ENCODE measurements at regions not wholly inside any gene's neighbourhood (a gene's known extent, or its start where the extent isn't known, plus 50 kb on each side); places are given as distances from the start of the nearest gene placed in this dataset.

DNA sequence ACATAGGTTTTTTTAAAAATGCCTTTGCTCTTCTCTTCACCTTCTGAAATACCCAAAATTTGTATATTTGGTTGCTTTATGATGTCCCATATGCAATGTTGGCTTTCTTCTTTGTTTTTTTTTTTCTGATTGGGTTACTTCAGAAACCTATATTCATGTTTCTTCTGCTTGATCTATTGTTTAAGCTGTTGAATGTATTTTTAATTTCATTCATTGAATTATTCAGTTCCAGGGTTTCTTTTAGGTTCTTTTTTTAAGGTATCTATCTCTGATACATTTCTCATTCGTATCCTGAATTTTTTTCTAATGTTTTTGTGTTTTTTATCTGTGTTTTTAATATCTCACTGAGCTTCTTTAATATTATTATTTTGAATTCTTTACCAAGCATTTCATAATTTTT, 221.0 kb upstream of the MTPN start:
- H3K4me1 Mint-ChIP-seq, result peaks cover 0 to 7% of the 10 kb centered on the region in 2 donors
- Histone ChIP-seq H3K27me3 (ENCODE audit: control insufficient read depth, insufficient read depth, low read length) (no peaks in the 10 kb centered on the region), H3K36me3 (ENCODE audit: control insufficient read depth, insufficient read depth, low read length) (no peaks in the 10 kb centered on the region), H3K27ac (ENCODE audit: low read length) (no peak overlapping the region), H3K4me1 (ENCODE audit: control insufficient read depth, insufficient read depth, low read length) (no peaks in the 10 kb centered on the region), H3K4me3 (ENCODE audit: low read length) (no peak overlapping the region), H3K9me3 (ENCODE audit: control insufficient read depth, insufficient read depth, low read length) (peaks cover 14% of the 10 kb centered on the region)
- intact Hi-C loops (cut with micrococcal nuclease), result no loop called here
- ATAC-seq, result no peak
- H3K4me3 Mint-ChIP-seq, result no peak overlapping the region
- no CpG with 5 or more reads among the region's 1 CpG for WGBS (ENCODE audit: insufficient coverage)
- no peaks in the 10 kb centered on the region for H3K27me3 Mint-ChIP-seq (ENCODE audit: low read depth in 2 of 2)
- peaks cover 8 to 24% of the 10 kb centered on the region in 2 donors for H3K9me3 Mint-ChIP-seq
- DNase-seq, result no peak
- TF ChIP-seq, protein P1, sequence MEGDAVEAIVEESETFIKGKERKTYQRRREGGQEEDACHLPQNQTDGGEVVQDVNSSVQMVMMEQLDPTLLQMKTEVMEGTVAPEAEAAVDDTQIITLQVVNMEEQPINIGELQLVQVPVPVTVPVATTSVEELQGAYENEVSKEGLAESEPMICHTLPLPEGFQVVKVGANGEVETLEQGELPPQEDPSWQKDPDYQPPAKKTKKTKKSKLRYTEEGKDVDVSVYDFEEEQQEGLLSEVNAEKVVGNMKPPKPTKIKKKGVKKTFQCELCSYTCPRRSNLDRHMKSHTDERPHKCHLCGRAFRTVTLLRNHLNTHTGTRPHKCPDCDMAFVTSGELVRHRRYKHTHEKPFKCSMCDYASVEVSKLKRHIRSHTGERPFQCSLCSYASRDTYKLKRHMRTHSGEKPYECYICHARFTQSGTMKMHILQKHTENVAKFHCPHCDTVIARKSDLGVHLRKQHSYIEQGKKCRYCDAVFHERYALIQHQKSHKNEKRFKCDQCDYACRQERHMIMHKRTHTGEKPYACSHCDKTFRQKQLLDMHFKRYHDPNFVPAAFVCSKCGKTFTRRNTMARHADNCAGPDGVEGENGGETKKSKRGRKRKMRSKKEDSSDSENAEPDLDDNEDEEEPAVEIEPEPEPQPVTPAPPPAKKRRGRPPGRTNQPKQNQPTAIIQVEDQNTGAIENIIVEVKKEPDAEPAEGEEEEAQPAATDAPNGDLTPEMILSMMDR (IDR thresholded peaks at IDR 0.05), result no peak
- H3K36me3 Mint-ChIP-seq, result peaks cover 22% of the 10 kb centered on the region
- H3K27ac Mint-ChIP-seq, result no peak overlapping the region

DNA sequence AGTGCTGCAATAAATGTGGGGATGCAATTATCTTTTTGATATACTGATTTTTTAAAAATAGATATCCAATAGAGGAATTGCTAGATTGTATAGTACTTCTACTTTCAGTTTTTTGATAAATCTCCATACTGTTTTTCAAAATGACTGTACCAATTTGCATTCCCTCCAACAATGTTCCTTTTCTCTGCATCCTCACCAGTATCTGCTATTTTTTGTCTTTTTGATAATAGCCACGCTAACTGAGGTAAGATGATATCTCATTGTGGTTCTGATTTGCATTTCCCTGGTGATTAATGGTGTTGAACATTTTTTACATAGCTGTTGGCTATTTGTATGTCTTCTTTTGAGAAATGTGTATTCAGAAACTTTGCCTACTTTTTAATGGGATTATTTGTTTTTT, 217.7 kb upstream of the MTPN start:
- Histone ChIP-seq H3K27ac (ENCODE audit: low read length) (no peak overlapping the region), H3K4me3 (ENCODE audit: low read length) (no peak overlapping the region), H3K4me1 (ENCODE audit: control insufficient read depth, insufficient read depth, low read length) (no peaks in the 10 kb centered on the region), H3K9me3 (ENCODE audit: control insufficient read depth, insufficient read depth, low read length) (peaks cover 14% of the 10 kb centered on the region), H3K27me3 (ENCODE audit: control insufficient read depth, insufficient read depth, low read length) (no peaks in the 10 kb centered on the region), H3K36me3 (ENCODE audit: control insufficient read depth, insufficient read depth, low read length) (no peaks in the 10 kb centered on the region)
- ATAC-seq (no peak), DNase-seq (no peak)
- Mint-ChIP-seq H3K27me3 (ENCODE audit: low read depth in 2 of 2) (no peaks in the 10 kb centered on the region), H3K4me1 (peaks cover 0 to 7% of the 10 kb centered on the region in 2 donors), H3K4me3 (no peak overlapping the region), H3K9me3 (peaks cover 9 to 21% of the 10 kb centered on the region in 2 donors), H3K36me3 (peaks cover 22% of the 10 kb centered on the region), H3K27ac (no peak overlapping the region)
- TF ChIP-seq, protein P1 (IDR thresholded peaks at IDR 0.05), result no peak
- intact Hi-C loops (cut with micrococcal nuclease), result no loop called here
- WGBS (ENCODE audit: insufficient coverage), result 67% methylated on average over 1 of the region's 1 CpG

DNA sequence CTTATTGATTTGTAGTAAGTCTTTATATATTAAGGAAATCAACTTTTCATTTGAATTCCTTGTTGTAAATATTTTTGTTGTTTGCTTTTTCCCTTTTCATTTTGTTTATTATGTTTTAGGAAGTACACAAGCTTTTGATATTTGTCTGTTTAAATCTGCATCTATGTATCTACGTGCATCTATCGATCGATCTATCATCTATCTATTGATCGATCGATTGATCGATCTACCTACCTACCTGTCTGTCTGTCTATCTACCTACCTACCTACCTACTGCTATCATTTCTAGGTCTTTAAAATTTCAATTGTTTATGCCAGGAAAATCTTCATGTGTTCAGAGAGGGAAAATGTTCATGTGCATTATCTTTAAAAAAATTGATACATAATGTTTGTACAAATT, 216.8 kb upstream of the MTPN start:
- Mint-ChIP-seq H3K9me3 (peaks cover 9 to 19% of the 10 kb centered on the region in 2 donors), H3K4me1 (peaks cover 0 to 4% of the 10 kb centered on the region in 2 donors), H3K36me3 (peaks cover 22% of the 10 kb centered on the region), H3K27me3 (ENCODE audit: low read depth in 2 of 2) (no peaks in the 10 kb centered on the region), H3K27ac (no peak overlapping the region), H3K4me3 (no peak overlapping the region)
- Histone ChIP-seq H3K4me1 (ENCODE audit: control insufficient read depth, insufficient read depth, low read length) (no peaks in the 10 kb centered on the region), H3K36me3 (ENCODE audit: control insufficient read depth, insufficient read depth, low read length) (no peaks in the 10 kb centered on the region), H3K27ac (ENCODE audit: low read length) (no peak overlapping the region), H3K27me3 (ENCODE audit: control insufficient read depth, insufficient read depth, low read length) (no peaks in the 10 kb centered on the region), H3K4me3 (ENCODE audit: low read length) (no peak overlapping the region), H3K9me3 (ENCODE audit: control insufficient read depth, insufficient read depth, low read length) (peaks cover 9% of the 10 kb centered on the region)
- DNase-seq (no peak), ATAC-seq (no peak)
- intact Hi-C loops (cut with micrococcal nuclease), result no loop called here
- TF ChIP-seq, protein P1 (IDR thresholded peaks at IDR 0.05), result no peak
- 82% methylated on average over 6 of the region's 6 CpGs for WGBS (ENCODE audit: insufficient coverage)

DNA sequence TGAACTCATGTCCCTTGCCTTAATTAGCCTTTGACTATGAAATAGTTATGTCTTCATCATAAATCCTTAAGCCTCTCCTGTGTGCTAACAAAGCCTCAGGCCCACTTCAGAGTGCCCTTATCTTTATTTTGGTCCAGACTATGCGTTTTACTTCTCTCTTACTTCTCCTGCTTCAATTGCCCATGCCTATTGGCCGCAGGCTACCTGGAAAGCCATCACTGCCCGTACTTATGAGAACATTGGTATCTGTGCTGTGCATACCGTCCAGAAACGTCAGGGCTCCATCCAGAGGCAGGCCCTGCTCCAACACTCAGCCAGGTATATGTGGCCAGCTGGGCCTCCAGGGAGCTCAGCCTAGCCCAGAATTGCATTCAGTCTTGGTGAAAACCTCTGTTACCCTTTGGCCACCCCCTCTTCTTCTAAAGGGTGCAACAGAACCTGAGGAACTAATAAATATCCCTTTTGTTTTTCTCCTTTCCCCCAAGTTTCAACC, 212.4 kb upstream of the MTPN start:
- no peaks in the 10 kb centered on the region for H3K27me3 Mint-ChIP-seq (ENCODE audit: low read depth in 2 of 2)
- H3K9me3 ChIP-seq (ENCODE audit: control insufficient read depth, insufficient read depth, low read length), result no peaks in the 10 kb centered on the region
- no peak overlapping the region for H3K4me3 Mint-ChIP-seq
- no peaks in the 10 kb centered on the region for H3K36me3 ChIP-seq (ENCODE audit: control insufficient read depth, insufficient read depth, low read length)
- H3K36me3 Mint-ChIP-seq, result no peaks in the 10 kb centered on the region
- H3K4me1 Mint-ChIP-seq, result no peaks in the 10 kb centered on the region
- no peaks in the 10 kb centered on the region for H3K4me1 ChIP-seq (ENCODE audit: control insufficient read depth, insufficient read depth, low read length)
- TF ChIP-seq, protein P1 (IDR thresholded peaks at IDR 0.05), result no peak
- no peak overlapping the region for H3K27ac Mint-ChIP-seq
- no peak overlapping the region for H3K4me3 ChIP-seq (ENCODE audit: low read length)
- no peak for DNase-seq
- no peak overlapping the region for H3K27ac ChIP-seq (ENCODE audit: low read length)
- ATAC-seq, result no peak
- intact Hi-C loops (cut with micrococcal nuclease), result no loop called here
- H3K27me3 ChIP-seq (ENCODE audit: control insufficient read depth, insufficient read depth, low read length), result no peaks in the 10 kb centered on the region
- WGBS (ENCODE audit: insufficient coverage), result 88% methylated on average over 5 of the region's 5 CpGs
- peaks cover 7% of the 10 kb centered on the region in 2 donors for H3K9me3 Mint-ChIP-seq

Data from natural killer cell (primary cell).